ENCODE measurements at regions not wholly inside any gene's neighbourhood (a gene's known extent, or its start where the extent isn't known, plus 50 kb on each side); places are given as distances from the start of the nearest gene placed in this dataset.

- TF ChIP-seq CTCF (IDR thresholded peaks at IDR 0.05 in 4 of 5, conservative IDR thresholded peaks at IDR 0.05 in 1 of 5) (no peak), POLR2A (IDR thresholded peaks at IDR 0.05) (no peak)
Observed at GRCh38 chr10:35924759-35925158, 282.7 kb upstream of the FZD8 start.

All from gastrocnemius medialis (tissue), 4 donors.